ENCODE measurements at regions not wholly inside any gene's neighbourhood (a gene's known extent, or its start where the extent isn't known, plus 50 kb on each side); places are given as distances from the start of the nearest gene placed in this dataset.

DNA sequence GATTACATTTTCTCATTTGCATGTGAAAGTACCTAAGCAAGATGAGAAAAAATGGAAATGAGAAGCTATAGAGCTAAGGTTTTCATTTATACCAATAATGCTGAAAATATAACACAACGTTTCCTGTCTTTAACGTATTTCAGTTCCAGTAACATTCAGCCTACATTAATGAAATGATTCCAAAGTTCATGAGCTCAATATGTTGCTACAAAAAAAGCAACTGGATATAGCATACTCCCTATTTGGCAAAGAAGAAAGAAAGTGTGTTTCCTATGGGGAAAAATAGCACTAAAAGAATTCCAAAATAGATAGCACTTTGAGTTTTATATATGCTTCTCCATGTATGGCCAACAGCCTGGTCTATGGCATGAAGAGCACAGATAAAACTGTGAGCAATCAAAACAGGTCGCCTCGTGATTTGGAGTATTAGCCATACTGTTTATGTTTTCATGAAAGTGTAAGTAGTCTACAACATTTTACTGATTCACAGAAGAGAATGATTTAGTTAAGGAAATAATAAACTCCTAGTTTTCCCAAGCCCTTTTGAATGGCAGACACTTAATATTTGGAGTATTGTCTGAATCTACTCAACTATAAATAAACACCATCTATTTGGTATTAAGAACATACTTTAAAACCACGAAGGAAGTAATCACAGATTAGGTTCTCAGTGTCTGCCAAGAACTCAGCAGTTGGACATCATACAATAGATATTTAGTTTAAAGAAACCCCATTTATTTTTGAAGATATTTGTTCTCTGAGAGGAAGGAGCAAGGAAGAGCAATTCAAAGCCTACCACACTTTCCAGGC, 258.7 kb upstream of the RASA1 start:
- TF ChIP-seq, protein P1, sequence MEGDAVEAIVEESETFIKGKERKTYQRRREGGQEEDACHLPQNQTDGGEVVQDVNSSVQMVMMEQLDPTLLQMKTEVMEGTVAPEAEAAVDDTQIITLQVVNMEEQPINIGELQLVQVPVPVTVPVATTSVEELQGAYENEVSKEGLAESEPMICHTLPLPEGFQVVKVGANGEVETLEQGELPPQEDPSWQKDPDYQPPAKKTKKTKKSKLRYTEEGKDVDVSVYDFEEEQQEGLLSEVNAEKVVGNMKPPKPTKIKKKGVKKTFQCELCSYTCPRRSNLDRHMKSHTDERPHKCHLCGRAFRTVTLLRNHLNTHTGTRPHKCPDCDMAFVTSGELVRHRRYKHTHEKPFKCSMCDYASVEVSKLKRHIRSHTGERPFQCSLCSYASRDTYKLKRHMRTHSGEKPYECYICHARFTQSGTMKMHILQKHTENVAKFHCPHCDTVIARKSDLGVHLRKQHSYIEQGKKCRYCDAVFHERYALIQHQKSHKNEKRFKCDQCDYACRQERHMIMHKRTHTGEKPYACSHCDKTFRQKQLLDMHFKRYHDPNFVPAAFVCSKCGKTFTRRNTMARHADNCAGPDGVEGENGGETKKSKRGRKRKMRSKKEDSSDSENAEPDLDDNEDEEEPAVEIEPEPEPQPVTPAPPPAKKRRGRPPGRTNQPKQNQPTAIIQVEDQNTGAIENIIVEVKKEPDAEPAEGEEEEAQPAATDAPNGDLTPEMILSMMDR (IDR thresholded peaks at IDR 0.05; ENCODE audit: low read depth, low read length, poor library complexity, severe bottlenecking): no peak
- no peak for TF ChIP-seq EZH2phosphoT487 (IDR thresholded peaks at IDR 0.05; ENCODE audit: borderline replicate concordance, low read length)
